H9 (cell line): ENCODE measurements at regions not wholly inside any gene's neighbourhood (a gene's known extent, or its start where the extent isn't known, plus 50 kb on each side); places are given as distances from the start of the nearest gene placed in this dataset.

Experiments used
- DNase-seq: peaks from one replicate; pipeline ENCODE4 v3.0.0-alpha.2; 2017
- H2AFZ ChIP-seq: one replicate; pipeline ENCODE4 v1.6.1; 2013; ENCODE audit warnings: mild to moderate bottlenecking, low read length, control low read depth, moderate library complexity
- H2AK5ac ChIP-seq: 2 replicates; pipeline ENCODE4 v1.6.1; 2013; ENCODE audit warnings: low read length, control low read depth, mixed read lengths; ENCODE audit not compliant: insufficient read length
- H2BK120ac ChIP-seq: one replicate; pipeline ENCODE4 v1.6.1; 2013; ENCODE audit warnings: low read depth, mild to moderate bottlenecking, low read length, control low read depth, inconsistent platforms; ENCODE audit not compliant: poor library complexity, severe bottlenecking
- H2BK12ac ChIP-seq: 2 replicates; pipeline ENCODE4 v1.6.1; 2013; ENCODE audit warnings: low read length, control low read depth, mixed read lengths, low read depth; ENCODE audit not compliant: insufficient read length
- H2BK15ac ChIP-seq: 2 replicates; pipeline ENCODE4 v1.6.1; 2013; ENCODE audit warnings: low read depth, low read length, control low read depth
- H2BK20ac ChIP-seq: one replicate; pipeline ENCODE4 v1.6.1; 2013; ENCODE audit warnings: low read depth, mild to moderate bottlenecking, low read length, control low read depth, inconsistent platforms; ENCODE audit not compliant: poor library complexity, severe bottlenecking
- H2BK5ac ChIP-seq: 2 replicates; pipeline ENCODE4 v1.6.1; 2013; ENCODE audit warnings: low read length, control low read depth, mixed read lengths; ENCODE audit not compliant: insufficient read length
- H3K14ac ChIP-seq: 2 replicates; pipeline ENCODE4 v1.6.1; 2013; ENCODE audit warnings: low read length, control low read depth; ENCODE audit not compliant: insufficient read depth
- H3K18ac ChIP-seq: 2 replicates; pipeline ENCODE4 v1.6.1; 2013; ENCODE audit warnings: low read depth, mild to moderate bottlenecking, mixed read lengths, low read length, control low read depth; ENCODE audit not compliant: insufficient read length
- H3K23ac ChIP-seq: 2 replicates; pipeline ENCODE4 v1.6.1; 2013; ENCODE audit warnings: low read length, control low read depth, mixed read lengths, low read depth; ENCODE audit not compliant: insufficient read length
- H3K23me2 ChIP-seq: 2 replicates; pipeline ENCODE4 v1.6.1; 2013; ENCODE audit warnings: low read depth, mild to moderate bottlenecking, mixed read lengths, low read length, control low read depth; ENCODE audit not compliant: insufficient read length, poor library complexity, severe bottlenecking
- H3K27ac ChIP-seq: 2 replicates; pipeline ENCODE4 v1.5.1; 2013; ENCODE audit warnings: low read length, control low read depth, mixed read lengths, low read depth; ENCODE audit not compliant: insufficient read length
- H3K27me3 ChIP-seq: 2 replicates; pipeline ENCODE4 v1.6.1; 2013; ENCODE audit warnings: low read length, control low read depth, inconsistent platforms; ENCODE audit not compliant: insufficient read depth
- H3K4ac ChIP-seq: 2 replicates; pipeline ENCODE4 v1.6.1; 2013; ENCODE audit warnings: low read depth, mild to moderate bottlenecking, control low read depth, inconsistent platforms, low read length, moderate library complexity
- H3K4me1 ChIP-seq: 2 replicates; pipeline ENCODE4 v1.6.1; 2013; ENCODE audit warnings: low read length, control low read depth, inconsistent platforms; ENCODE audit not compliant: insufficient read depth
- H3K4me2 ChIP-seq: 2 replicates; pipeline ENCODE4 v1.6.1; 2013; ENCODE audit warnings: low read length, control low read depth, mixed read lengths; ENCODE audit not compliant: insufficient read length, insufficient read depth
- H3K56ac ChIP-seq: 2 replicates; pipeline ENCODE4 v1.6.1; 2013; ENCODE audit warnings: low read depth, mild to moderate bottlenecking, mixed read lengths, low read length, control low read depth; ENCODE audit not compliant: insufficient read length
- H3K79me1 ChIP-seq: 2 replicates; pipeline ENCODE4 v1.6.1; 2013; ENCODE audit warnings: low read depth, mild to moderate bottlenecking, moderate library complexity, low read length, control low read depth, inconsistent platforms; ENCODE audit not compliant: insufficient read depth, poor library complexity, severe bottlenecking
- H3K79me2 ChIP-seq: 2 replicates; pipeline ENCODE4 v1.6.1; 2013; ENCODE audit warnings: low read length, control low read depth, inconsistent platforms; ENCODE audit not compliant: insufficient read depth
- H3K9ac ChIP-seq: 2 replicates; pipeline ENCODE4 v1.6.1; 2013; ENCODE audit warnings: low read length, control low read depth, mixed read lengths; ENCODE audit not compliant: insufficient read length; ENCODE audit errors: extremely low read depth
- H3K9me3 ChIP-seq: one replicate; pipeline ENCODE4 v1.6.1; 2013; ENCODE audit warnings: low read depth, low read length, inconsistent platforms; ENCODE audit not compliant: control insufficient read depth
- H3T11ph ChIP-seq: one replicate; pipeline ENCODE4 v1.6.1; 2013; ENCODE audit warnings: mild to moderate bottlenecking, low read length, control low read depth, inconsistent platforms
- H4K20me1 ChIP-seq: one replicate; pipeline ENCODE4 v1.6.1; 2013; ENCODE audit not compliant: control insufficient read depth, insufficient read length, insufficient read depth
- H4K5ac ChIP-seq: 2 replicates; pipeline ENCODE4 v1.6.1; 2013; ENCODE audit warnings: low read depth, mild to moderate bottlenecking, mixed read lengths, low read length, control low read depth; ENCODE audit not compliant: insufficient read length
- H4K8ac ChIP-seq: replicated peaks from 2 replicates; pipeline ENCODE4 v1.6.1; 2013; ENCODE audit warnings: low read length, control low read depth, mixed read lengths, low read depth; ENCODE audit not compliant: insufficient read length
- H4K91ac ChIP-seq: 2 replicates; pipeline ENCODE4 v1.6.1; 2013; ENCODE audit warnings: low read depth, mild to moderate bottlenecking, moderate library complexity, mixed read lengths, low read length, control low read depth; ENCODE audit not compliant: insufficient read length
- H3K27ac Mint-ChIP-seq, 3 experiments: 2 replicates in 2 of 3; 3 replicates in 1 of 3; pipeline ENCODE4 v1.8.0; 2020 to 2021; ENCODE audit warnings: mixed read lengths in 3 of 3, mild to moderate bottlenecking in 1 of 3, moderate library complexity in 1 of 3
- H3K27me3 Mint-ChIP-seq: 2 replicates; pipeline ENCODE4 v1.8.0; 2021; ENCODE audit warnings: low read depth, mild to moderate bottlenecking, moderate library complexity, mixed read lengths
- H3K36me3 Mint-ChIP-seq, 3 experiments: 2 replicates in 2 of 3; 3 replicates in 1 of 3; pipeline ENCODE4 v1.8.0; 2020 to 2021; ENCODE audit warnings: low read depth in 3 of 3, mixed read lengths in 3 of 3; ENCODE audit not compliant: insufficient read depth in 1 of 3
- H3K4me1 Mint-ChIP-seq, 2 experiments: 2 replicates each; pipeline ENCODE4 v1.8.0; 2020; ENCODE audit warnings: mixed read lengths in 2 of 2
- H3K4me3 Mint-ChIP-seq, 2 experiments: 2 replicates in 1 of 2; 3 replicates in 1 of 2; pipeline ENCODE4 v1.8.0; 2020 to 2021; ENCODE audit warnings: mild to moderate bottlenecking in 2 of 2, mixed read lengths in 2 of 2, moderate library complexity in 1 of 2
- H3K9me3 Mint-ChIP-seq, 2 experiments: 2 replicates in 1 of 2; 3 replicates in 1 of 2; pipeline ENCODE4 v1.8.0; 2020; ENCODE audit warnings: mild to moderate bottlenecking in 2 of 2, mixed read lengths in 2 of 2, moderate library complexity in 1 of 2
- WGBS: extraction: QIAGEN DNeasy Blood & Tissue Kit; methylation state at CpG from one replicate; pipeline ENCODE4 v1.1.7; 2013; ENCODE audit warnings: missing lambda C conversion rate, low lambda C conversion rate, mixed read lengths; ENCODE audit not compliant: insufficient read length; ENCODE audit errors: extremely low coverage; 5-methylcytosine and 5-hydroxymethylcytosine counted together
- TF ChIP-seq, protein P1 (sequence below): fragments of 200-600 bp; sonication (generic); conservative IDR thresholded peaks from 3 replicates; pipeline ENCODE4 v1.8.0; 2021; ENCODE audit warnings: antibody characterized with exemption, mild to moderate bottlenecking

DNA sequence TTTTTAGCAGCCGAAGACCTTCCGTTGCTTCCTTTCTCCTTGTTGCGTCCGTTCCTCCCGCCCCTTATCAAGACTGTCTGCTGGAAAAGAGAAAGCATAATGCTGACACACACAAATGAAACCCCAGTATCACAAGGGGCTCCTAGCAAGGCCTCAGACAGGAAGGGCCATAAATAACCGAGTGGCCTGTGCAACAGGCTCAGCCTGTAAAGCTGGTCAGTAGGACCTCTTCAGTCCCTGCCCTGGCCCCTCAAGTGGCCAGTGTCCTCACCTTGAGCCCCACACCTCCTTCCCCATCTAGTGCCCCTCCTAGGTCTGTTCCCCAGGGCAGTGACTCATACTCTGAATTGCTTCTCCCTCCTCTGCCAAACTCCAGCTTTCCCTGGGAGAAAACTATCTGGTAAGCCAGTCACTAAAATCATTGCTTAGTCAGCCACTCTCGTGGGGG, 174.6 kb upstream of the IL12B start:
- Mint-ChIP-seq H3K36me3 (no peaks in the 10 kb centered on the region; a peak in 1 of 7 replicates), H3K4me3 (no peak overlapping the region), H3K27ac (0 out of 7 replicates have a peak overlapping the region, but pooled peaks of 1 of the 3 experiments have one; percentile 34), H3K27me3 (no peaks in the 10 kb centered on the region), H3K9me3 (peaks cover 3 to 6% of the 10 kb centered on the region in 2 experiments; a peak in 4 of 5 replicates), H3K4me1 (peaks cover 0 to 2% of the 10 kb centered on the region in 2 experiments; a peak in 1 of 4 replicates)
- Histone ChIP-seq H3K79me1 (no peaks in the 10 kb centered on the region), H2BK5ac (no peak overlapping the region), H2AK5ac (no peak overlapping the region), H3K18ac (no peak overlapping the region), H3K4me2 (no peak overlapping the region), H3K4ac (no peak overlapping the region), H2BK15ac (no peak overlapping the region), H4K91ac (no peak overlapping the region), H3K9ac (no peak overlapping the region), H3K27ac (no peak overlapping the region), H3K9me3 (no peaks in the 10 kb centered on the region), H4K8ac (no peak overlapping the region), H2BK120ac (no peak overlapping the region), H2AFZ (no peak overlapping the region), H3K23ac (no peak overlapping the region), H3K56ac (no peak overlapping the region), H3K14ac (no peak overlapping the region), H3K79me2 (no peaks in the 10 kb centered on the region), H3K27me3 (no peaks in the 10 kb centered on the region), H2BK20ac (no peak overlapping the region), H3K23me2 (peaks cover 4% of the 10 kb centered on the region), H3T11ph (no peak overlapping the region), H4K5ac (no peak overlapping the region), H3K4me1 (no peaks in the 10 kb centered on the region), H2BK12ac (no peak overlapping the region), H4K20me1 (no peaks in the 10 kb centered on the region)
- no peak for DNase-seq
- WGBS = no CpG with 5 or more reads among the region's 7 CpGs
- TF ChIP-seq, protein P1, sequence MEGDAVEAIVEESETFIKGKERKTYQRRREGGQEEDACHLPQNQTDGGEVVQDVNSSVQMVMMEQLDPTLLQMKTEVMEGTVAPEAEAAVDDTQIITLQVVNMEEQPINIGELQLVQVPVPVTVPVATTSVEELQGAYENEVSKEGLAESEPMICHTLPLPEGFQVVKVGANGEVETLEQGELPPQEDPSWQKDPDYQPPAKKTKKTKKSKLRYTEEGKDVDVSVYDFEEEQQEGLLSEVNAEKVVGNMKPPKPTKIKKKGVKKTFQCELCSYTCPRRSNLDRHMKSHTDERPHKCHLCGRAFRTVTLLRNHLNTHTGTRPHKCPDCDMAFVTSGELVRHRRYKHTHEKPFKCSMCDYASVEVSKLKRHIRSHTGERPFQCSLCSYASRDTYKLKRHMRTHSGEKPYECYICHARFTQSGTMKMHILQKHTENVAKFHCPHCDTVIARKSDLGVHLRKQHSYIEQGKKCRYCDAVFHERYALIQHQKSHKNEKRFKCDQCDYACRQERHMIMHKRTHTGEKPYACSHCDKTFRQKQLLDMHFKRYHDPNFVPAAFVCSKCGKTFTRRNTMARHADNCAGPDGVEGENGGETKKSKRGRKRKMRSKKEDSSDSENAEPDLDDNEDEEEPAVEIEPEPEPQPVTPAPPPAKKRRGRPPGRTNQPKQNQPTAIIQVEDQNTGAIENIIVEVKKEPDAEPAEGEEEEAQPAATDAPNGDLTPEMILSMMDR = no peak
